GM19025 (cell line): ENCODE measurements at regions not wholly inside any gene's neighbourhood (a gene's known extent, or its start where the extent isn't known, plus 50 kb on each side); places are given as distances from the start of the nearest gene placed in this dataset.
"Not testable (repeated sequence)": the region's sequence is repeated elsewhere in the genome, so short reads cannot be mapped to it uniquely, and the experiment has no call there.

Source experiments
- ATAC-seq: cut with Tn5 transposase; IDR thresholded peaks from one replicate; pipeline ENCODE4 v1.9.1; 2021; ENCODE audit warnings: mild to moderate bottlenecking, low read depth, moderate library complexity; ENCODE audit not compliant: unreplicated experiment

DNA sequence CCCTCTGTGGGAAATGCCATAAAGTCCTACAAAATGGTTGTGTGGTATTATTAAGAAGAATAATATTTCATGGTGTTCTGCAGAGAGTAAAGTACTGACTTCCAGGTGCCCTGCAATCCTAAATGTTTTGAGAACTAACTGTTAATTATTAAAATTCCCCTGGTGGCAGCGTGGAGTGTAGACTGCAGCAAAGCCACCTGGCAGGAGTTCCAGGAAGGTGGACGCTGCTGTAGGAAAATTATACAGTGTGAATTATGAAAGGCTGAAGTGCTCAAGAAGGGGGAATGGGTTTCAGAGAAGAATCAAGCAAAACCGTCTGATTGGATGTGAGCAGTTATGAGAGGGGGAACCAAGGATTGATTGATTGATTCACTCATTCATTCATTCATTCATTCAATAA, 572.4 kb upstream of the PPP2R3A start:
- ATAC-seq: no peak

- no peak for ATAC-seq
Measured at GRCh38 chr3:135393898-135394525, 571.5 kb upstream of the PPP2R3A start.

- ATAC-seq: no peak
Measured at GRCh38 chr3:135412475-135412874, 553.1 kb upstream of the PPP2R3A start.

DNA sequence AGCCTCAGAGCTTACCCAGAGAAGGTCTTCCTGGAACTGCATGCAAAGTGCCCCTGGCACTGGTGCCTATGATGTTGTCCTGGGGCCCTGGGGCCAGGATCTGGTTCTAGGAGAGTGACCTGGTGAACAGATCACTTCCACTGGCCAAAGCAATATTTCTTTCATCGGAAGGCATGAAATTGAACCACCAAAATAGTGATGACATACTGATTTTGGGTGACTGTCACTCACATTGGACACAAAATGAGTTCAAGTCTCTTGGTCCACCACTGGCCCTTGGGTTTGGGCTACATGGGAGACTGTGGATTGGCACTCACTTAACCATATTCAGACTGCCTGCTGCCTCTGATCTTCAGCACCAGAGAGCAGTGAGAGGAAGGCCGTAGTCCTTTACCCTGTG, 549.3 kb upstream of the PPP2R3A start:
- no peak for ATAC-seq

DNA sequence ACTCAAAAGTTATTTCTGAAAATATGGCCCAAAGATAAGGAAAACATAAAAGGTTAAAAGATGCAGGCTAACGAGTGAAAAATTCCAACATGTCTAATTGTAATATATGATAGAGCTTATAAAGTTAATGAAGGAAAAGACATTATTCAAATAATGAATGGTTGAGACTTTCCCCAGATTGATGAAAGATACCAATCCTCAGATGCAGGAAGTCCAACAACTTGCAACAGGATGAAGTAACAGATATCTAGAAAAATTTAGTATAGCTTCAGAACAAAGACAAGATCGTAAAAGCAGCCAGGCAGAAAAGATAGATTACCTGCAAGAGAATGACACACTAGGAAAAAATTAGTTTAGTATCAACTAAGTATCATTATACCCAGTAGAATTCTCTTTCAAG, 546.4 kb upstream of the PPP2R3A start:
- no peak for ATAC-seq

DNA sequence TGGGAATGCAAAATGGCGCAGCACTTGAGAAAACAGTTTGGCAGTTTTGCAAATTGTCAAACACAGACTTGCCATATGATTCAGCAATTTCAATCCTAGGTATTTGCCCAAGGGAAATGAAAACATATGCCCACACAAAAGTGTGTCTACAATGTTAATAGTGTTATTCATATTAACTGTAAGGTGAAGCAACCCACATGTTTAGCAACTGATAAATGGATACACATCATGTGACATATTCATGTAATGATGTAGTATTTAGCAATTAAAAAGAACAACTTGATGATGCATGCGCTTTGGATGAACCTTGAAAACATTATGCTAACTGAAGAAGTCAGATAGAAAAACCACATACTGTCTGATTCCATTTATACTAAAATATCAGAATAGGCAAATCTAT, 539.0 kb upstream of the PPP2R3A start:
- no peak for ATAC-seq

GRCh38 chr3:135432402-135432801, 533.1 kb upstream of the PPP2R3A start:
- ATAC-seq: no peak

DNA sequence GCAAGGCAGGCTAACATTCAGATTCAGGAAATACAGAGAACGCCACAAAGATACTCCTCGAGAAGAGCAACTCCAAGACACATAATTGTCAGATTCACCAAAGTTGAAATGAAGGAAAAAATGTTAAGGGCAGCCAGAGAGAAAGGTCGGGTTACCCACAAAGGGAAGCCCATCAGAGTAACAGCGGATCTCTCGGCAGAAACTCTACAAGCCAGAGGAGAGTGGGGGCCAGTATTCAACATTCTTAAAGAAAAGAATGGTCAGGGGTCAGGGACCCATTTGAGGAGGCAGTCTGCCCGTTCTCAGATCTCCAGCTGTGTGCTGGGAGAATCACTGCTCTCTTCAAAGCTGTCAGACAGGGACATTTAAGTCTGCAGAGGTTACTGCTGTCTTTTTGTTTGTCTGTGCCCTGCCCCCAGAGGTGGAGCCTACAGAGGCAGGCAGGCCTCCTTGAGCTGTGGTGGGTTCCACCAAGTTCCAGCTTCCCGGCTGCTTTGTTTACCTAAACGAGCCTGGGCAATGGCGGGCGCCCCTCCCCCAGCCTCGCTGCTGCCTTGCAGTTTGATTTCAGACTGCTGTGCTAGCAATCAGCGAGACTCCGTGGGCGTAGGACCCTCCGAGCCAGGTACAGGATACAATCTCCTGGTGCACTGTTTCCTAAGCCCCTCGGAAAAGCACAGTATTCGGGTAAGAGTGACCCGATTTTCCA, 526.5 kb upstream of the PPP2R3A start:
- ATAC-seq: not testable (repeated sequence)

DNA sequence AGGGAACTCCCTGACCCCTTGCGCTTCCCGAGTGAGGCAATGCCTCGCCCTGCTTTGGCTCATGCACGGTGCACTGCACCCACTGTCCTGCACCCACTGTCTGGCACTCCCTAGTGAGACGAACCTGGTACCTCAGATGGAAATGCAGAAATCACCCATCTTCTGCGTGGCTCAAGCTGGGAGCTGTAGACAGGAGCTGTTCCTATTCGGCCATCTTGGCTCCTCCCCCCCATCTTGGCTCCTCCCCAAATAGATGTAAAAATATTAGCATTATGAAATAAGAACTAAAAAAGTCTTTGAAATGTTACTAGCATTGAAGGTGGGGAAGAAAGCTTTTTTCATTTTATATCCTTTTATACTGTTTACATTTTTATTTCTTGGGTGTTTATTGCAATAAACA, 525.9 kb upstream of the PPP2R3A start:
- ATAC-seq: not testable (repeated sequence)

GRCh38 chr3:135440233-135440632, 525.3 kb upstream of the PPP2R3A start:
- ATAC-seq: no peak

GRCh38 chr3:135440746-135441145, 524.8 kb upstream of the PPP2R3A start:
- ATAC-seq: no peak

- ATAC-seq: no peak
Measured at GRCh38 chr3:135444058-135444457, 521.5 kb upstream of the PPP2R3A start.

- no peak for ATAC-seq
Measured at GRCh38 chr3:135447483-135447882, 518.0 kb upstream of the PPP2R3A start.

GRCh38 chr3:135448520-135448919, 517.0 kb upstream of the PPP2R3A start:
- no peak for ATAC-seq

- no peak for ATAC-seq
Measured at GRCh38 chr3:135449046-135449445, 516.5 kb upstream of the PPP2R3A start.

- no peak for ATAC-seq
Measured at GRCh38 chr3:135451037-135451785, 514.3 kb upstream of the PPP2R3A start.

DNA sequence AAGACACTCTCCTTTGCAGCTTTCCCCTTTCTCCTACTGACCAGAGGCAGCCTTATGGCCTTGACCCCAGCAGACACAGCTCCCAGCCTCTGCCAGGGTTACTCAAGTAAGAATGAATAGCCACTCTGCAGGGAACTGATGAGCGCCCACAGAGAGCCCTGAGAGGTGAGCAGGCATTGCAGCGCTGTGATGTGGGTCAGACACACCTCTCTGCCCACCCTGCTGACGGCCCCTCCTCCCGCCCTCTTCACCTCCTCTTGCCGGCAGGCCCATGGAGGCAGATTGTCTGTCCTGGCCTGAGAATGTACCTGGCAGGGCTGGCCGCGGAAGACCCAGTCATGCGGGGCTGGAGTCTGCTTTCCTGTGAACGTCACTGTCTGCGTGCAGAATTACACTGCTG, 512.6 kb upstream of the PPP2R3A start:
- ATAC-seq: no peak

- ATAC-seq: no peak
Measured at GRCh38 chr3:135453326-135453725, 512.2 kb upstream of the PPP2R3A start.

GRCh38 chr3:135454890-135455289, 510.6 kb upstream of the PPP2R3A start:
- no peak for ATAC-seq

DNA sequence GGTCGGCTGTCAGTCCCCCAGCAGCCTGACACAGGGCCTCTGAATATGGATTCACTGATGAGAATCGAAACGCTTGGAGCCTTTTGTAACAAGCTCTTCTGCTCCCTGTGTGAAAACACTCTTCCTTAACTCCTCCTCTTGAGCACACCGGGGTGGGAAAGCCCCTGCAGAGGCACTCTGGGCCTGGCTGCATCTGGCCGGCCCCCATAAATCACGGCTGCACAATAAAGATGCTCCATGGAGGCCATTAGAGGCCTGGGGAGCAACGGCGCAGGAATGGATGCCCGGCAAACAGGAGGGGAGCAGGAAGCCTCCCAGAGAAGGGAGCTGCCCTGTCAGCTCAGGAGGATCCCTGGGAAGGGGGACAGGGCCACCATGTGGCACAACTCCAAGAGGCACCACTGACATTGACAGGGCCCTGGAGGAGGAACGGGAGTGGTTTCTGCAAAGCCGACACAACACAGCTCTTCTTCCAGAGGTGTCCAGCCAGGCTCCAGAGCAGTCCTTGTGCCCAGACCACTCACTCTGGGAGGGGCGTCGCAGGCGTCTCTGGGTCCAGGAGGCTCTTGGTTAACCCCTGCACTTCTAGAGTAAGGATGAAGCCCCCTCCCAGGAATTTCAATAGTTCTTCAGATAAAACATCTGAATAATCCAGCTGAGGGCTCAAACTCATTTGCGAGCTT, 509.3 kb upstream of the PPP2R3A start:
- no peak for ATAC-seq
